ENCODE measurements at regions not wholly inside any gene's neighbourhood (a gene's known extent, or its start where the extent isn't known, plus 50 kb on each side); places are given as distances from the start of the nearest gene placed in this dataset.

GRCh38 chr9:82234160-82234943 is 245.8 kb downstream of the SPATA31D1 start:
- no peak for DNase-seq

DNA sequence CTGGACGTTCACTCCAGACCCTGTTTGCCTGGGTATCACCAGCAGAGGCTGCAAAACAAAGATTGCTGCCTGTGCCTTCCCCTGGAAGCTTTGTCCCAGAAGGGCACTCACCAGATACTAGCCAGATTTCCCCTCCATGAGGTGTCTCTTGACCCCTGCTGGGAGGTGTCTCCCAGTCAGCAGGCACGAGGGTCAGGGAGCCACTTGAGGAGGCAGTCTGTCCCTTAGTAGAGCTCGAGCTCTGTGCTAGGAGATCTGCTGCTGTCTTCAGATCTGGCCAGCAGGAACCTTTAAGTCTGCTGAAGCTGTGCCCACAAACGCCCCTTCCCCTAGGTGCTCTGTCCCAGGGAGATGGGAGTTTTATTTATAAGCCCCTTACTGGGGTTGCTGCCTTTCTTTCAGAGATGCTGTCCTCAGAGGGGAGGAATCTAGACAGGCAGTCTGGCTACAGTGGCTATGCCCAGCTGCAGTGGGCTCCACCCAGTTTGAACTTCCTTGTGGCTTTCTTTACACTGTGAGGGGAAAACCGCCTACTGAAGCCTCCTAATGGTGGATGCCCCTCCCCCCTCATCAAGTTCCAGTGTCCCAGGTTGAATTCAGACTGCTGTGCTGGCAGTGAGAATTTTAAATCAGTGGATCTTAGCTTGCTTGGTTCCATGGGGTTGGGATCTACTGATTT is 253.9 kb downstream of the SPATA31D1 start:
- no peak for DNase-seq

GRCh38 chr9:82247318-82247717 is 258.7 kb downstream of the SPATA31D1 start:
- DNase-seq: no peak

DNA sequence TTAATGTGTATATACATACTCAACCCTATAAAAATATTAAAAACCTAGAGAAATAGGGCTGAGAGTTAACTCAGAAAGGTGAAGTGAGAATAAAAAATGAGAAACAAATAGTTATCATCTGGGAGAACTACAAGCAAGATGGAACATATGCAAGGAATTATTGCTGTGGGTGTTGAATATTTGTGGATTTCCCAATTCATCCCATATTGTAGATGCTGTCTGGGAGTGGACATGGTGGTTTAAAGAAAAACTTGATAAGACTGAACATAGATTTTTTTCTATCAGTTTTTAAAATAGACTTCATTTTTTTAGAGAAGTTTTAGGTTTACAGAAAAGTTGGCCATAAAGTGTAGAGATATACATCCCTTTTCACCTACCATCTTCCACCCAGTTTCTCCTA is 263.5 kb downstream of the SPATA31D1 start:
- DNase-seq: no peak

- DNase-seq: no peak
These were observed 266.2 kb downstream of the SPATA31D1 start for GRCh38 chr9:82254646-82255367.

DNA sequence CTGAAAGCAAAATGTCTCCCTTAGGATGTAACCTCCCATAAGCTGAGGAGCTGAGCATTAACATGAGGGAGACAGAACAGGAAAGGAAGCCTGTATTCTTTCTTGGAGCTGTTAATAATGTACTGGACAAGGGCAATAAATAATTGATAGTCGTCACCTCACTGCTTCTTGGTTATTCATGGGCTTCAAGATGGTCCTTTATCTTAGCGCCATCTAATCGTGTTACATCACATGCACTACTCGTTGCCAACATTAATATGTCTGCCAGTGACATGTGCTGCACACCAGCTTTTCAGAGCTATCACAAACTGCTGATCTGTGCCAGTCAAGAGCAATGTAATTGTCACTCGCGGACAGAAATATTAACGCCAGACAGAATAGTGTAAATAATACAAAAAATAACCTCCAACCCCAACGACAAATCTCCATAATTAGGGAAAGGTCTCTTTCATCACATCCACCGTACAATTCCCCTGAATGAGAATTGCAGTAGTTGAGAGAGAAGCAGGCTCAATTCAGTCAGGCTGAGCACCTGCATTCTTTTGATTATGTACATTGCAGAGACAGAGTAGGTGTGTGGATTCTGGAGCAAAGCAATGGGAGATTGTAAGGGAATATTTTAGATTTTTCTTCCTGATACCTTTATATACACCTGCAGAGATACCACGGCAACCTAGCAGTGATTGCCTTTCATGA is 267.1 kb downstream of the SPATA31D1 start:
- DNase-seq: no peak

GRCh38 chr9:82260691-82261090 is 272.1 kb downstream of the SPATA31D1 start:
- DNase-seq: no peak

DNA sequence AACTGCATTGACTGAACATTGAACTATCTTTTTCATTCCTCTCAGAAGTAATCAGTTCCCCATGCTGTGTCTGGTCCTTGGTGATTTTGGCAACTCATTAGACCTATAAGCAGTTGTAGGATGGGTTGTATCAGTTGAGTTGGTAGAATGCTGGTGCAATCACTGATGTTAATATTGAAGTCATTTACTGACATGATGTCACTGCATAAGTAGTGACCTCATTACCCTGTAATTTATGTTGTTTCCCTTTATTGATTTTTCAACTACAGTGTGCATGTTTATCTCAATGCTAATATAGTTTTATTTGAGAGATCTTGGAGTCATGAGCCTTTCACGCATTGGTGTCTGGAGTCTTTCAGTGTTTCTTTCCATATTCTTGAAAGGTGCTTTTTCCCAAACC is 275.0 kb downstream of the SPATA31D1 start:
- no peak for DNase-seq

- DNase-seq: no peak
These were observed 282.6 kb downstream of the SPATA31D1 start for GRCh38 chr9:82271106-82271561.

GRCh38 chr9:82273121-82273520 is 284.5 kb downstream of the SPATA31D1 start:
- no peak for DNase-seq

DNA sequence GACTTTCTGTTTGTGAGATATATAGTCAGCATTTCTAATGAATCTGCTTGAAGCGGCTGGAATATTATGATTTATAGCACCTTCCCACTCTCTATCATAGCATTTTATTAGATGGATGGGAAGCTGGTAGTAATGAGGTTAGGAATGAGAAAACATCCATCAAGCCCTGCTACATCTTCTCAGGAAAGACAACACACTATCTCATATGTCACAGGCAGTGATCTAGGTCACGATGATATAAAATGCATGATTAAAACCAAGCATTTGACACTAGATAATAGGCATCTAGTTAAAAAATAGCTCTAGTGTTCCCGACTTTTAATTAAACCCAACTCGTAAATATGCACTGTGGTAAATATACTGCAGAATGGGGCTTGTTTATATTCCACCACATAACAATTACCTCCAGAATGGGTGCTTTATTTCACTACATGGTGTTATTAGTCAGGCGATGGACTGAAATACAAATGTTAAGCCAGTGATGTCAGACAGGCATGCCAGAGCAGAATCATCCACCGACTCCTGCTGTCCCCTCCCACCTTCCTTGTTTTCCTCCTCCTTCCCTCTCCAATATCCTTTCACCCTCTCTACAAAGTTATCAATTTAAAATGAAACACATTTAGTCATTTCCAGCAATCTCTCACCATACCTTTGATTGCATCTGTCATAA is 286.8 kb downstream of the SPATA31D1 start:
- no peak for DNase-seq

DNA sequence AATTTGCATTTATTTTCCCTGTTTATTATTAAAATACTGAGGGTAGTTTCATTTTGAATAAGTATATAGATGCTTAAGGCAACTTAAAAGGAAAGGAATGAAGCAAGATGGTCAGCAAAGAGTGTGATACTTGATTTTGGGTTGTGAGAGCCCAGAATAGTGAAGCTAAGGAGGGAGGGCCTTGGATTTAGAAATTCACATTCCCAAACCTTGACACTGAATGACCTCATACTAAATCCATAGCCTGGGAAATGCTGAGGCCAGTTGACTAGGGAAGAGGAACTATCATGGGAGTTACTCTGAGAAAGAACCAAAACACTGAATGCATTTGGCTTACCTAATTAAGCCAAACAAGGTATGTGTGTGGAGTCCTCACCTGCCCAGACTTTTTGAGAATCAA is 292.5 kb downstream of the SPATA31D1 start:
- no peak for DNase-seq

DNA sequence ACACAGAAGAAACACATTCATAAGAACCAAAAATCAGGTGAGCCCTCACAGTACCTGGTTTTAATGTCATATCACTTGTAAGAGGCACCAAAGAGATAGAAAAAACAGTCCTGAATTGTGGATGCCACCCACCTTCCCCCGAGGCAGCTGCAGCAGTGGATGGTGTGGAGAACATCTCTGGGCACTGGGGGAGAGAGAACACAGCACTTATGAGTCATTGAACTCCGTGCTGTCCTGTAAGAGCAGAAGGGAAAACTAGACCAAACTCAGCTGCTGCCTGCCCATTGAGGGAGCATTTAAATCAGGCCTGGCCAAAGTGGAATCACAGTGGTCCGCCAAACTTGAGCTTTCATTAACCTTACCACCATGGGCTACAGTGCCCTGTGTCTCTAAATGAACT is 296.2 kb downstream of the SPATA31D1 start:
- no peak for DNase-seq

DNA sequence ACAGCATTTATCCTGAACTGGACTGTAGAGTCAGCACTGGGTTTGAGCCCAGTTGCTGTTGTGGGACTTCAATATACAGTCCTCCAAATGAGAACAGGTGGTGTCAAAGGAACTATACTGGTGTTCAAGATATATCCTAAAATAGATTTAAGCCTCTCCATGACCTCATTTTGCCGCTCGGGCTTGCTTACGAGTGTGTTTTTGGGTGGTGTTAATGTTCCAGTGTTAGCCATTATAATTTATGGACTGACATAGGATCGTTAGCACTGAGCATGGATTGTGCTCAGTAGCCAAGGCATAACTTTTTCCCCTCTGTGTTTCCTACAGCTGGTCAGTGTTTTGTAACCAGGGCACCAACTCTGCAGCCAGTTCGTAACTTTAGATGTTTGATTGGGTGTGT is 306.6 kb downstream of the SPATA31D1 start:
- DNase-seq: no peak

GRCh38 chr9:82299870-82300269 is 311.3 kb downstream of the SPATA31D1 start:
- no peak for DNase-seq

GRCh38 chr9:82302968-82303655 is 314.5 kb downstream of the SPATA31D1 start:
- DNase-seq: no peak

GRCh38 chr9:82308836-82309235 is 320.3 kb downstream of the SPATA31D1 start:
- DNase-seq: no peak

DNA sequence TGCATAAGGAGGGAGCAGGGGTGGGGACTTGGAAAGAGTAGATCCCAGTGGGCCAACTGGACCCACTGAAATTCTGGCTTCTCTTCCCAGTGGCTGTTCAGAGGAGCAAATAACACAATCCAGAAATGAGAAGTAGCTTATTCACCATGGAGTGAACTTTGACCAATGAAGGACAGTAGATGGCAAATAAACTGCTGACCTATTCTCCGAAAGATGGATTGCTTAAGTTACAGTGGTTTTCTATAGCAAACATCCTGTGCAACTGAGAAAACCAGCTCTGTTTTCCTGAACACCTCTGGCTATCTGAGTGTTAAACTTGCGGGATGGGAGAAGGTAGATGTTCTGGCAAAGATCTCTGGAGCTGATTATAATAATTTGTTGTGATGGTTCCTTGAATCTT is 325.1 kb downstream of the SPATA31D1 start:
- no peak for DNase-seq

DNA sequence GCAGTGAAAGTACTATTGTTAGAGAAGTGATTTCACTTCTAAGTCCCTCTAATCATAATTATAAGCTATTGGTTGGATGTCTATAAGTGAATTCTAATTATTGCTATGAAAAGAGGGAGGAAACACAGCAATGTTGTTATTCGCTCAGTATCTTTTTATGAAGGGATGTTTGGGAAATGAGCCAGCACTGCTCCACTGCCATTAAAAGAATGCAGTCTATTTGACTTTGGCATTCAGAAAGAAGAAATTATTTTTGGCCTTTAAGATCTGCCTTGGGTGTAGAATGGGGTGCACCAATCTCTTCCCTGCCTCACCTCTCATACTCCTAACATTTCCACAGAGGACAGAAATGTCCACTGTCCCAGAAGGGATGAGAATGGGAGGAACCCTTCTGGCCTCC is 332.0 kb downstream of the SPATA31D1 start:
- DNase-seq: no peak

GRCh38 chr9:82325907-82326306 is 337.3 kb downstream of the SPATA31D1 start:
- no peak for DNase-seq

DNA sequence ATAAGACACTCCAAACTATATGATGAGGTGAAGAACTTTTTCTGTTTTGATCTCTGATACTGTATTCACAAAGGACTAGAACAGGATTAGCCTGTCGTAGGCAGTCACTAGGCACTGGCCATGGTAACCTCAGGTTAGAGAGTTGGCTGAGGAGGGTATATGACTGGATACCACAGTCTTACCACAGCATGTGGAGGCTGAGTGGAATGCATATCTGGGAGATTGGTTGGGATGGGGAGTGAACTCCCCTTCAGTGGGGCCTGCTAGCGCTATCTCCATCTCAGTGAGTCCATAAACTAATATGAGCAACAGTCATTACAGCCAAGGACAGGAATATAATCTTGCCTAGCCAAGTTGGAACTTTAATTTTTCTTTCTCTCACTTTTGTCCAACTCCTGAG is 339.1 kb downstream of the SPATA31D1 start:
- no peak for DNase-seq

DNA sequence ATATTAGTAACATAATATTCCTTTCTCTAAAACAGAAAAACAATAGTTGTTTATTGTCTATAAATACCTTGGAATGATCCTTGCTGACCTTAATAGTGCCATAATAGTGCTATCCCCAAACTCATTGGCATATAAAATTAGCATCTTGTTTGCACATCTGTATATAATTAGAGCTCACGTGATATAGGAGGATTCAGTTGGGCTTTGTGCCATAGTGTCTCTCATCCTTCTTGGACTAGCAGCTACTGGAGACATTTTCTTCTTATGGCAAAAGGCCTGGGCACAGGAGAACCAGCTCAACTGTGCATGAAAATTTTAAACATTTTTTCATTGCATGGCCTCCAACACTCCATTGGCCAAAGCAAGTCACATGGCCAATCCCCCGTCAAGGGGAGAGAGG is 342.5 kb downstream of the SPATA31D1 start:
- no peak for DNase-seq

Measured in DMS 273 treated with DMSO at 0.1 percent for 48 hours (cell line).